CD4-positive, alpha-beta T cell treated with Interleukin-17A for 4 hours (primary cell): ENCODE measurements at regions not wholly inside any gene's neighbourhood (a gene's known extent, or its start where the extent isn't known, plus 50 kb on each side); places are given as distances from the start of the nearest gene placed in this dataset.
"Not testable (repeated sequence)": the region's sequence is repeated elsewhere in the genome, so short reads cannot be mapped to it uniquely, and the experiment has no call there.

Experiments used
- DNase-seq: peaks from one replicate; pipeline ENCODE4 v3.0.0-alpha.2; 2020; ENCODE audit warnings: mixed read lengths

GRCh38 chr3:181604267-181604666, 107.5 kb upstream of the SOX2 start:
- no peak for DNase-seq

- DNase-seq: no peak
These were observed 115.6 kb upstream of the SOX2 start for GRCh38 chr3:181596126-181596525.

GRCh38 chr3:181590939-181591338, 120.8 kb upstream of the SOX2 start:
- not testable (repeated sequence) for DNase-seq

DNA sequence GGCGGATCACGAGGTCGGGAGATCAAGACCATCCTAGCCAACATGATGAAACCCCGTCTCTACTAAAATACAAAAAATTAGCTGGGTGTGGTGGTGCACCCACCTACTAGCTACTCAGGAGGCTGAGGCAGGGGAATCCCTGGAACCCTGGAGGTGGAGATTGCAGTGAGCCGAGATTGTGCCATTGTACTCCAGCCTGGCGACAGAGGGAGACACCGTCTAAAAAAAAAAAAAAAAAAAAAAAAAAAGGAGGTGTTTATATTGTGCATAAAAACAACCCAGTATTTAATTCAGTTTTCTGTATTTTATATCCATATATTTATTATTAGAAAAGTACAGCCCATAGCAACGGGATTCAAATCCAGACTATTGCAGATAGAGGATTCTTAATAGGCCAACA, 129.1 kb upstream of the SOX2 start:
- no peak for DNase-seq

GRCh38 chr3:181581656-181582055, 130.1 kb upstream of the SOX2 start:
- no peak for DNase-seq

DNA sequence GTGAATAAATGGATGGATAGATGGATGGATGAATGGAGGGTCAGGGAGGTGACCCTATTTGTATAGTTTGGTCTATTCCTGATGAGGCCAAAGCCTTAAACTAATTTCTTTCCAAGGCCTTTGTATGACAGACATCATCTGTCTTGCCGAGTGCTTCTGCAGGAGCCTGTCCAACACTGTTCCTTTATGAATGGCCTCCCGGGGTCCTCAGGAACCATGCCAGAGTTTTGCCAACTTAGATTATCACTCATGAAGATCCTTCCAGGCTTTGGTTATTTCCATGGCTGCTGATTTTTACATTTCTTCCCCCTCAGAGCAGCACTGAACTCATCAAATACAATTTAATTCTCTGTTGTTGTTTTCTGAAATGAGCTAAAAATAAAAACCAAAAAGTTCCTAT, 133.0 kb upstream of the SOX2 start:
- DNase-seq: no peak

GRCh38 chr3:181572432-181572831, 139.3 kb upstream of the SOX2 start:
- no peak for DNase-seq

DNA sequence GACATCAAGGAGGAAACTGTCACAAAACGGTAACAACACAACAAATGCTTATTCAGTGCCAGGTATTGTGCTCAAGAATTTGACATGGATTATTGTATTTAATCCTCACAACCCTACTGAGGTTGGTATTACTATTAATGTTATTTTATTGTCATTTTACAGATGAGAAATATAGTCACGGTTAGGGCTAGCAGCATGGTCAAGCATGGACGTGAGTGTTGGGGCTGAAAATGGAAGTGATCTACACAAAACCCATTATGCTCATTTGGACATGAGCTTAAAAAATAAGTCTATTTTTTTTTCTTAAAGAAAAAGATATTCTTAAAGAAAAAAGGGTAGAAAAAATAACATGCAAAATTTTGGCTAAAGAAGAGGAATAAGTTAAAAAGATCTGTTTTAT, 141.3 kb upstream of the SOX2 start:
- no peak for DNase-seq

- DNase-seq: no peak
These were observed 142.3 kb upstream of the SOX2 start for GRCh38 chr3:181569356-181569940.

GRCh38 chr3:181568693-181569092, 143.0 kb upstream of the SOX2 start:
- DNase-seq: no peak

DNA sequence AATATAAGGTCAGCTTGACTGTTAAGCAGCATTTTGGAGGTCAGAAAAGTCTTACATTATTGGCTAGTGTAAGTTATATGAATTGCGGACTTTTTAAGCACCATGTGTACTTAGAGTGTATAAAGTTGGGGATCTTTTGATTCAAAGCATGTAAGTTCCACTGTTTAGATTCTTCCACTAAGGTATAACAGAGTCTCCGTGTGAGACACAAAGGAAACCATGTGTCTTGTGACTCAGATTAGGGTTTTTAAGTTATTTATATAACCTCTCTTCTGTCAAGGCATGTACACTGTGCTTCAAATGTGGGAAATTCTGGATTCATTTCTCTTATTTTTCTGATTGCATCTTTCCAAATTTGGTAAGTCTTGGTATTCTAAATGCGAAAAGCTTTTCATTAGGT, 143.5 kb upstream of the SOX2 start:
- DNase-seq: no peak

DNA sequence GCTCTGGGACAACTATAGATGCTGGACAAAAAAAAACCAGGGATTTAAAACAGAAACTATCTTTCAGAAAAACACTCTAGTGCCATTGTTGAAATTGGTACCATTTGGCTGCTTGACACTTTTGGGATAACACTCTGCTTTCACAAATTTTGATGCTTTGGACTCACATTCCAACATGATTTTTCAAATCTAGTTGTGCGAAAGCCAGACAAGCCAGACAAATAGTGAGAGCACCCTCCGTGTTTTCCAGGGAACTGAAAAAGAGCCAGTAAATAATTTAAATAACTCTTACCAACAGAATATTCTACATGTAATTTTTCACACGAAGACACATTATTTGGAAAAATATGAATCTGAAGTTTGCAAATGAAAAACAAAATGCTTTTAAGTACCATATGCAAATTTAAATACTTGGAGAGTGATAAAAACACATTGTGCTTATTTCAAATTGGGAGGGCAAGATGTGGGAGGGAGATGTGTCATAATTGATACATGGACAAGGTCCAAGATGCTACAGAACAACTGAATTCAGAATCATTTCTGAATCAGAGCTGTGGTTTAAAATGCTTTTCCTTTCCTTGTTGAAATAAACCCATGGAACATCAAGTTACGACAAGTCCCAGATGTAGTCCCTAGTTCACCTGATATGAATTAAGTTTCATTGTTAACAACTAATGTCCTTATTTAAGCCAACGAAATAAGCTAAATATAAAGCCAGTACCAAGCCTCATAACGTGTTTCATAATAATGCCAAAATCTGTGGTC, 144.2 kb upstream of the SOX2 start:
- DNase-seq: no peak

GRCh38 chr3:181565416-181565815, 146.3 kb upstream of the SOX2 start:
- DNase-seq: no peak

- DNase-seq: no peak
These were observed 147.5 kb upstream of the SOX2 start for GRCh38 chr3:181564222-181564621.

- DNase-seq: no peak
These were observed 150.3 kb upstream of the SOX2 start for GRCh38 chr3:181561139-181562031.

GRCh38 chr3:181558870-181559269, 152.9 kb upstream of the SOX2 start:
- DNase-seq: no peak

DNA sequence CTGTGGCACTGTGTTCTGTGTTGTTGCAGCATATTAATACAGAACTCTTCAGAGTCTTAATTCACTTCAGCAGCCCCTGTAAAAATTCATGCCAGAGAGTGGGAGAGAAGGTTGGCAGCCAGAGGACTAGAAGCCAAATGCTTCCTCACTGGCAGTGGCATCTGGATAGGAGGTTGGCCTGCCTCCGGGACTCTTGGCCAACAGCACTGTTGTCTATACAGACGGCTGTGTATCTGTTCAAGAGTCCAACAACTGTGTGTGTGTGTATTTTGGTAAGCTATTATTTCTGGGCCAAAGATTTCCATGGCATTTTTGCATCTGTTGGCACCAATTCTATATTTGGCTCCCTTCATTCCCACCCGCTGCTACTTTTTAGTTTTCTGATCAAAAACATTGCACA, 156.0 kb upstream of the SOX2 start:
- no peak for DNase-seq

GRCh38 chr3:181554233-181554765, 157.4 kb upstream of the SOX2 start:
- DNase-seq: no peak

- DNase-seq: no peak
These were observed 162.5 kb upstream of the SOX2 start for GRCh38 chr3:181549266-181549665.

GRCh38 chr3:181541414-181541813, 170.3 kb upstream of the SOX2 start:
- DNase-seq: no peak

DNA sequence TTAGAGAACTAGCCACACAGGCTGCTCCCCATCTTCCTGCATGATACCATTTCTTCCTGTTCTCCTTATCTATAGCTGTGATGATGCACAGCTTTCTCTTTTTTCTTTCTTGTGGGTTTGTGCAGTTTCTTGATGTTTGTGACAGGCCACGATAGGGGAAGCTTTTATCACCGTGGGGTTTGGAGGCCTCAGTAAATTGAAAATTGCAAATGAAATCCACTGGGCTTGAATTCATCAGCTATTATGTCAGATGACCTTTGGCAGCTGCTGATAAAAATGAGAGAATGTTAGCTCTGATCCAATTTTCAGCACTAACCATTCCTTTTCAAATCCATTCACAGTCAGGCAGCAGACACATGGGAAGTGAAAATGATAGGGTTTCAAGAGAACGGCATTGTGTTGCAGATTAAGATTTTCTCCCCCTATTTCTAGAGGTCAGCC, 176.9 kb upstream of the SOX2 start:
- no peak for DNase-seq

DNA sequence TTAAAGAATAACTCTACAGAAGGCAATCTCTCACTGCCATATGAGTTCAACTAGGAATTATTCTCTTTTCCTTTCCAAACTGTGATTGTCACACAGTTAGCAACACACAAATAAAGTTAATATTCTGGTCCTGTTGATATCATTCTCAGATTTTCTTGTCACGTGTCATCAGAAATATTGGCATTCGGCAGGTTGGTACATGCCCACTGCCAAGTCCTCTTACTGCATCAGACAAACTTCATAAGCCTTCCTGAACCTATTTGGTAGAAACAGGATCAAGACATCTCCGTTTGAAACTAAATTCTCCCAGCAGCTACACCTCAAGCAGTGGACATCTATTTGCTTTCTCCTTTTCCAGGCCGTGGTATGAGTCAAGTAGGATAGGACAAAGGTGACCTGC, 177.9 kb upstream of the SOX2 start:
- no peak for DNase-seq

DNA sequence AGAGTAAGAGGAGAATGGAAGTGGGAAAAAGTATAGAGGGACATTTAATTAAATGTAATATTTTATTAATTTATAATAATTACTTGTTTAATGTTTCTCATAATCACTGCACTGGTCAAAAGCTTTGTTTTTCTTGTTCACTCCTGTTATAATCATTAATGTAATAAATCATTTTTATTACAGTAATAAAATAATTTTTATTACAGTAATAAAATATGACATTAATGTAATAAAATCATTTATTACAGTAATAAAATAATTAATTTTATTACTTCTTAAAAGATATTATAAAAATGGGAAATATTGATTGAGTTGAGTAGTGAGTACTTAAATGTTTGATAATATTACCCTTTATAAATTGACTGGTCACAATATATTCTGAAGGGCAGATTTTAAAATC, 181.1 kb upstream of the SOX2 start:
- DNase-seq: no peak

DNA sequence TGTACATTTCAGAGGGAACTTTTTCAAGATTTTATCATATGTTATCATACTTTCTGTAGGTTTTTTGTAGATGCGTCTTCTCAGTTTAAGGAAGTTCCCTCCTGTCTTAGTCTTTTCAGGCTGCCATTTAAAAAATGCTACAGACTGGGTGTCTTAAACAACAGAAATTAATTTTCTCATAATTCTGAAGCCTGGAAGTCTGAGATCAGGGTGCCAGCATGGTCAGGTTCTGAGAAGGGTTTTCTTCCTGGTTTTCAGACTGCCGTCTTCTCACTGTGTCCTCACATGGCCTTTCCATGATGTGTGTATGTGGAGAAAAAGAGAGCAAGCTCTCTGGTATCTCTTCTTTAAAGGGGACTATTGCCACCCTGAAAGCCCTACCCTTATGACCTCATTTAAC, 189.9 kb upstream of the SOX2 start:
- DNase-seq: no peak
